VCaP (cell line): ENCODE measurements at regions not wholly inside any gene's neighbourhood (a gene's known extent, or its start where the extent isn't known, plus 50 kb on each side); places are given as distances from the start of the nearest gene placed in this dataset.

ENCODE experiments used
- H3K27ac ChIP-seq: fragments of 450-650 bp; 2 replicates; pipeline ENCODE4 v1.5.1; 2017
- TF ChIP-seq, protein P1 (sequence below): fragments of 450-650 bp; conservative IDR thresholded peaks from 2 replicates; pipeline ENCODE4 v1.5.1; 2017; ENCODE audit warnings: mild to moderate bottlenecking, moderate library complexity

GRCh38 chr20:24859539-24859938 lies 89.5 kb upstream of the CST7 start:
- no peak overlapping the region for H3K27ac ChIP-seq
- TF ChIP-seq, protein P1, sequence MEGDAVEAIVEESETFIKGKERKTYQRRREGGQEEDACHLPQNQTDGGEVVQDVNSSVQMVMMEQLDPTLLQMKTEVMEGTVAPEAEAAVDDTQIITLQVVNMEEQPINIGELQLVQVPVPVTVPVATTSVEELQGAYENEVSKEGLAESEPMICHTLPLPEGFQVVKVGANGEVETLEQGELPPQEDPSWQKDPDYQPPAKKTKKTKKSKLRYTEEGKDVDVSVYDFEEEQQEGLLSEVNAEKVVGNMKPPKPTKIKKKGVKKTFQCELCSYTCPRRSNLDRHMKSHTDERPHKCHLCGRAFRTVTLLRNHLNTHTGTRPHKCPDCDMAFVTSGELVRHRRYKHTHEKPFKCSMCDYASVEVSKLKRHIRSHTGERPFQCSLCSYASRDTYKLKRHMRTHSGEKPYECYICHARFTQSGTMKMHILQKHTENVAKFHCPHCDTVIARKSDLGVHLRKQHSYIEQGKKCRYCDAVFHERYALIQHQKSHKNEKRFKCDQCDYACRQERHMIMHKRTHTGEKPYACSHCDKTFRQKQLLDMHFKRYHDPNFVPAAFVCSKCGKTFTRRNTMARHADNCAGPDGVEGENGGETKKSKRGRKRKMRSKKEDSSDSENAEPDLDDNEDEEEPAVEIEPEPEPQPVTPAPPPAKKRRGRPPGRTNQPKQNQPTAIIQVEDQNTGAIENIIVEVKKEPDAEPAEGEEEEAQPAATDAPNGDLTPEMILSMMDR: no peak

GRCh38 chr20:24862186-24862585 lies 86.9 kb upstream of the CST7 start:
- TF ChIP-seq, protein P1: no peak
- H3K27ac ChIP-seq: no peak overlapping the region

DNA sequence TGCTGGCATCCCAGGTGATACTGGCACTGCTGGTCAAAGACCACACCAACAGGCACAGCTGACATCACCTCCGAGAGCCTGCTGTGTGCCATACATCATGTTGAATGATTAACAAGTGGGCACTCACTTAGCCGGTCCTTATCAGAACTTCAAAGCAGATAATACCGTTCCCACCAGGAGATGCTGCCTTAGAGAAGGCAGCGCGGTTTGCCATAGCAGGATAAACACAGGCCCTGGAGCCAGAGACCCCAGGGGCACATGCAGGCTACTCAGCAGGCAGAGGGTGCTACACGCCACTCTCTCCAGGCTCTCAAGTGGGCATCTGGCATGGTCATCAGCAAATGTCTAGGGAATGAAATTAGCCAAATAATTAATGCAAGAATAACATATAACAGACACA lies 86.5 kb upstream of the CST7 start:
- H3K27ac ChIP-seq: no peak overlapping the region
- TF ChIP-seq, protein P1: no peak

DNA sequence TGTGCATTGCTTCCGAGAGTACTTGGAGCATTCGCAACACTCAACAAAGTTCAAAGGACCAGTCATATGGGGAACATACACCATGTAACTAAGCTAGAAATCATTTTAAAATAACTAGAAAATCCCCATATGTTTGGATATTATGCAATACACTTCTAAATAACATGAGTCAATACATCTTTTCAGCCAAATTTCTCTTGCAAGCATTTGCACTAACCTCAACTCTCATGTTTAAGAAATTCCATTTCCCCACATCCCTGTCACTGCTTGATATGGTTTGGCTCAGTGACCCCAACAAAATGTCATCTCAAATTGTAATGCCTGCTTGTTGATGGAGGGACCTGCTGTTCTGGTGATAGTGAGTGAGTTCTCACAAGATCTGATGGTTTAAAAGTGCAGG lies 85.7 kb upstream of the CST7 start:
- no peak overlapping the region for H3K27ac ChIP-seq
- TF ChIP-seq, protein P1: no peak

GRCh38 chr20:24866008-24866407 lies 83.1 kb upstream of the CST7 start:
- TF ChIP-seq, protein P1: no peak

DNA sequence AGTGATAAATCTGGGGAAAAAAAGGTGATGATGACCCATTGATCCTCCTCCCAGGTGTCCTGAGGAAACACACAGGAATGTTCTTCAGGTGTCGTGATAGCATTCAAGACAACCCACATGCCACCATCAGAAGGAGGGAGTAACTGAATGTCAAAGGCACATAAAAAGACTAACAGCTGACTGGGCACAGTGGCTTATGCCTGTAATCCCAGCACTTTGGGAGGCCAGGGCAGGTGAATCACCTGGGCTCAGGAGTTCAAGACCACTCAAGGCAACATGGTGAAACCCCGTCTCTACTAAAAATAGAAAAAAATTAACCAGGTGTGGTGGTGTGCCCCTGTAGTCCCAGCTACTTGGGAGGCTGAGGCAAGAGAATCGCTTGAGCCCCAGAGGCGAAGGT lies 82.3 kb upstream of the CST7 start:
- TF ChIP-seq, protein P1: no peak
- H3K27ac ChIP-seq: no peak overlapping the region

More at GRCh38 chr20:24866008-24866407, 83.1 kb upstream of the CST7 start:
- H3K27ac ChIP-seq: no peak overlapping the region

- TF ChIP-seq, protein P1: no peak
- no peak overlapping the region for H3K27ac ChIP-seq
These were observed 81.5 kb upstream of the CST7 start for GRCh38 chr20:24867556-24867955.
